B cell (primary cell): ENCODE measurements at regions not wholly inside any gene's neighbourhood (a gene's known extent, or its start where the extent isn't known, plus 50 kb on each side); places are given as distances from the start of the nearest gene placed in this dataset.
"Not testable (repeated sequence)": the region's sequence is repeated elsewhere in the genome, so short reads cannot be mapped to it uniquely, and the experiment has no call there.

Experiments
- ATAC-seq: fragments of 200-7000 bp; cut with Tn5 transposase; one replicate; pipeline ENCODE4 v1.10.0; 2021; ENCODE audit warnings: low read depth, mild to moderate bottlenecking, moderate number of reproducible peaks, moderate library complexity
- CTCF ChIA-PET: fragments of 350-600 bp; sonication (Branson Sonifier 250); formaldehyde crosslinking; loops from one replicate; lab custom pipeline; 2021; ENCODE audit warnings: antibody characterized with exemption, inconsistent platforms; lab: Charles Lee
- POLR2A ChIA-PET: fragments of 350-600 bp; sonication (Branson Sonifier 250); formaldehyde crosslinking; loops from one replicate; lab custom pipeline; 2021; ENCODE audit warnings: antibody characterized with exemption; lab: Charles Lee
- DNase-seq: peaks from one replicate; pipeline ENCODE4 v3.0.0; 2013
- H2AFZ ChIP-seq: 2 replicates; pipeline ENCODE4 v1.6.1; 2012; ENCODE audit warnings: mild to moderate bottlenecking, low read depth, low read length; ENCODE audit not compliant: insufficient read depth, poor library complexity, severe bottlenecking
- H3K27ac ChIP-seq, 2 donors: 1 replicate in 1 of 2; 2 replicates in 1 of 2; pipeline ENCODE4 v1.5.1; 2012 to 2013; ENCODE audit warnings: low read length in 2 of 2, mild to moderate bottlenecking in 2 of 2, moderate library complexity in 1 of 2
- H3K27me3 ChIP-seq, 4 experiments: fragments of 200-600 bp in 1 of 4; sonication (generic) in 1 of 4; replicated peaks in 1 of 4; 1 replicate in 2 of 4; 2 replicates in 2 of 4; pipeline versions ENCODE4 v1.6.1 to v1.7.0; 2013 to 2016; ENCODE audit warnings: low read length in 3 of 4, mild to moderate bottlenecking in 2 of 4, mixed read lengths in 1 of 4, moderate library complexity in 1 of 4; ENCODE audit not compliant: insufficient read depth in 4 of 4, control insufficient read depth in 3 of 4; ENCODE audit errors: control extremely low read depth in 1 of 4
- H3K36me3 ChIP-seq, 2 experiments: replicated peaks in 1 of 2; 1 replicate in 1 of 2; 2 replicates in 1 of 2; pipeline versions ENCODE4 v1.6.1 to v1.7.1; 2013; ENCODE audit warnings: low read length in 1 of 2; ENCODE audit not compliant: insufficient read depth in 2 of 2, control insufficient read depth in 1 of 2; ENCODE audit errors: control extremely low read depth in 1 of 2, extremely low read depth in 1 of 2
- H3K4me1 ChIP-seq, 2 donors: fragments of 200-600 bp in 1 of 2; sonication (generic) in 1 of 2; 1 replicate in 1 of 2; 2 replicates in 1 of 2; pipeline versions ENCODE4 v1.5.1 to v1.6.1; 2013 to 2017; ENCODE audit warnings: low read length in 2 of 2; ENCODE audit not compliant: control insufficient read depth in 2 of 2, insufficient read depth in 2 of 2
- H3K4me2 ChIP-seq: replicated peaks from 2 replicates; pipeline ENCODE3; 2012; ENCODE audit warnings: mild to moderate bottlenecking, low read depth, low read length; ENCODE audit not compliant: poor library complexity, severe bottlenecking
- H3K4me3 ChIP-seq, 5 experiments: fragments of 200-600 bp in 1 of 5; sonication (generic) in 1 of 5; 1 replicate in 3 of 5; 2 replicates in 2 of 5; pipeline versions ENCODE4 v1.5.1 to v1.7.0; 2011 to 2016; ENCODE audit warnings: low read length in 4 of 5, mild to moderate bottlenecking in 4 of 5, low read depth in 2 of 5, control low read depth in 1 of 5, moderate library complexity in 1 of 5; ENCODE audit not compliant: insufficient read depth in 1 of 5; ENCODE audit errors: control extremely low read depth in 1 of 5, extremely low read depth in 1 of 5
- H3K79me2 ChIP-seq: fragments of 200-600 bp; sonication (generic); one replicate; pipeline ENCODE4 v1.6.0; 2016; ENCODE audit warnings: low read length; ENCODE audit not compliant: control insufficient read depth, insufficient read depth
- H3K9ac ChIP-seq: fragments of 200-600 bp; sonication (generic); 2 replicates; pipeline ENCODE4 v1.6.1; 2017; ENCODE audit warnings: mild to moderate bottlenecking, low read length, moderate library complexity
- H3K9me3 ChIP-seq, 3 donors: one replicate each; pipeline versions ENCODE4 v1.6.1 to v1.7.1; 2013; ENCODE audit warnings: low read length in 2 of 3; ENCODE audit not compliant: control insufficient read depth in 2 of 3, insufficient read depth in 1 of 3; ENCODE audit errors: control extremely low read depth in 1 of 3
- H4K20me1 ChIP-seq: 2 replicates; pipeline ENCODE4 v1.6.0; 2012; ENCODE audit warnings: mild to moderate bottlenecking, low read length; ENCODE audit not compliant: insufficient read depth, control insufficient read depth, poor library complexity, severe bottlenecking
- H3K27ac Mint-ChIP-seq: one replicate; pipeline ENCODE4 v1.8.0; 2021; ENCODE audit warnings: mixed read lengths
- H3K27me3 Mint-ChIP-seq: one replicate; pipeline ENCODE4 v1.8.0; 2021; ENCODE audit warnings: mixed read lengths
- H3K4me1 Mint-ChIP-seq: one replicate; pipeline ENCODE4 v1.8.0; 2021; ENCODE audit warnings: mixed read lengths
- H3K4me3 Mint-ChIP-seq: one replicate; pipeline ENCODE4 v1.8.0; 2021; ENCODE audit warnings: mixed read lengths
- H3K9me3 Mint-ChIP-seq: one replicate; pipeline ENCODE4 v1.8.0; 2022; ENCODE audit warnings: mixed read lengths; ENCODE audit not compliant: insufficient read depth
- CTCF ChIP-seq: fragments of 200-600 bp; IDR thresholded peaks from one replicate; pipeline ENCODE4 v1.8.0; 2022; ENCODE audit warnings: antibody characterized with exemption, mild to moderate bottlenecking
- EZH2 ChIP-seq: IDR thresholded peaks from 2 replicates; pipeline ENCODE4 v1.6.1; 2012; ENCODE audit warnings: borderline replicate concordance, low read depth, mild to moderate bottlenecking, moderate library complexity, low read length; ENCODE audit not compliant: insufficient read depth, poor library complexity, severe bottlenecking
- WGBS: methylation state at CpG from one replicate; pipeline ENCODE4 v1.1.5; 2013; ENCODE audit warnings: missing lambda C conversion rate; ENCODE audit not compliant: insufficient coverage; 5-methylcytosine and 5-hydroxymethylcytosine counted together
- intact Hi-C: fragments of 100-400 bp; cut with micrococcal nuclease; formaldehyde crosslinking; loops from one replicate; pipeline ENCODE4 v1.10.0; 2022

- H3K9ac ChIP-seq, result no peak overlapping the region
- no peak overlapping the region for H2AFZ ChIP-seq
- no peak overlapping the region for H3K27ac Mint-ChIP-seq
- H3K9me3 Mint-ChIP-seq, result no peaks in the 10 kb centered on the region
- H3K4me1 ChIP-seq, result no peaks in the 10 kb centered on the region
- no peaks in the 10 kb centered on the region for H3K4me1 Mint-ChIP-seq
- H3K79me2 ChIP-seq, result no peaks in the 10 kb centered on the region
- H3K27me3 ChIP-seq, result no peaks in the 10 kb centered on the region
- no peaks in the 10 kb centered on the region for H4K20me1 ChIP-seq
- ATAC-seq, result no peak
- CTCF ChIA-PET, result no interaction called here
- no peak overlapping the region for H3K4me2 ChIP-seq
- H3K27me3 Mint-ChIP-seq, result no peaks in the 10 kb centered on the region
- POLR2A ChIA-PET, result no interaction called here
- no peak overlapping the region for H3K4me3 Mint-ChIP-seq
- DNase-seq, result no peak
- no peak overlapping the region for H3K4me3 ChIP-seq
- TF ChIP-seq EZH2 (no peak), CTCF (no peak)
- no peak overlapping the region for H3K27ac ChIP-seq
- H3K9me3 ChIP-seq, result no peaks in the 10 kb centered on the region
- H3K36me3 ChIP-seq, result no peaks in the 10 kb centered on the region
- intact Hi-C loops, result no loop called here
These were observed 184.2 kb upstream of the ACO1 start for GRCh38 chr9:32200241-32200640.

DNA sequence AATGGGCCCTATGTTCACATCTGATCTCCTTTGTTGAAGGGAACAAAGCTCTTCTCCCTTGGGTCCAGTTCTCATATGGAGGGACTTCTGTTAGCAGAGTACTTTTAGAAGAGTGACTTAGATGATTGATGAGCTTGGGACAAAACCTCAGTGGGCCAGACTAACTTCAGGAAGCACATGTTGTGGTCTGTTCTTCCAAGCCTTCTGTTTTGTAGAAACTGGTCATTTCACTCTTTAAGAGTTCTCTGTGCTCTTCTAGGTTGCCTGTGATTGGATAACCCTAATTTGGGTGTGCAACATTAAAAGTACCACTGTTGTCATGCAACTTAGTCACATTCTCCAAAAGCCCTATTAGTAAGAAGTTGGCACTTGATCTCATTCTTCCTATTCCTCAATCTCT lies 183.5 kb upstream of the ACO1 start:
- no peak for TF ChIP-seq EZH2
- no peak for TF ChIP-seq CTCF
- H3K4me3 ChIP-seq, result no peak overlapping the region
- no peak overlapping the region for H3K27ac ChIP-seq
- H3K36me3 ChIP-seq, result no peaks in the 10 kb centered on the region
- H4K20me1 ChIP-seq, result no peaks in the 10 kb centered on the region
- no peak overlapping the region for H2AFZ ChIP-seq
- H3K4me1 ChIP-seq, result no peaks in the 10 kb centered on the region
- H3K9me3 ChIP-seq, result no peaks in the 10 kb centered on the region
- Mint-ChIP-seq H3K27ac (no peak overlapping the region), H3K27me3 (no peaks in the 10 kb centered on the region), H3K4me3 (no peak overlapping the region), H3K4me1 (no peaks in the 10 kb centered on the region), H3K9me3 (no peaks in the 10 kb centered on the region)
- DNase-seq (no peak), ATAC-seq (no peak)
- ChIA-PET CTCF (no interaction called here), POLR2A (no interaction called here)
- no peak overlapping the region for H3K9ac ChIP-seq
- intact Hi-C loops, result no loop called here
- no peaks in the 10 kb centered on the region for H3K79me2 ChIP-seq
- no peaks in the 10 kb centered on the region for H3K27me3 ChIP-seq
- no peak overlapping the region for H3K4me2 ChIP-seq

DNA sequence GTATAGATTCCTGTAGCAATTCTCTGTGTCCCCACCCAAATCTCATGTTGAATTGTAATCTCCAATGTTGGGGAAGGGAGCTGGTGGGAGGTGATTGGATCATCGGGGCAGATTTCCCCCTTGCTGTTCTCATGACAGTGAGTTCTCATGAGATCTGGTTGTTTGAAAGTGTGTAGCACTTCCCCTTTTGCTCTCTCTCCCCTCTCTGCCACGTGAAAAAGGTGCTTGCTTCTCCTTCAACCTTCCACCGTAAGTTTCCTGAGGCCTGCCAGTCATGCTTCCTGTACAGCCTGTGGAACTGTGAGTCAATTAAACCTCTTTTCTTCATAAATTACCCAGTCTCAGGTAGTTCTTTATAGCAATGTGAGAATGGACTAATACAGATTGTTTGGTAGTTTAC lies 175.3 kb upstream of the ACO1 start:
- H4K20me1 ChIP-seq, H3K79me2 ChIP-seq, H3K9me3 ChIP-seq, H2AFZ ChIP-seq, H3K4me3 ChIP-seq, H3K27ac ChIP-seq, intact Hi-C loops, H3K9ac ChIP-seq, H3K27ac Mint-ChIP-seq, H3K9me3 Mint-ChIP-seq, H3K27me3 ChIP-seq, CTCF ChIA-PET, ATAC-seq, H3K27me3 Mint-ChIP-seq, H3K4me3 Mint-ChIP-seq, DNase-seq, H3K36me3 ChIP-seq, H3K4me2 ChIP-seq, H3K4me1 Mint-ChIP-seq, H3K4me1 ChIP-seq, POLR2A ChIA-PET: not testable (repeated sequence)
- no CpG with 5 or more reads among the region's 3 CpGs for WGBS
